Adipocyte (in vitro differentiated cells): ENCODE measurements at regions not wholly inside any gene's neighbourhood (a gene's known extent, or its start where the extent isn't known, plus 50 kb on each side); places are given as distances from the start of the nearest gene placed in this dataset.
"Not testable (repeated sequence)": the region's sequence is repeated elsewhere in the genome, so short reads cannot be mapped to it uniquely, and the experiment has no call there.

ENCODE experiments used
- DNase-seq: peaks from one replicate; pipeline ENCODE4 v3.0.0-alpha.2; 2015; ENCODE audit warnings: low read depth
- H3K27me3 ChIP-seq: replicated peaks from 2 replicates; pipeline ENCODE4 v1.7.0; 2013; ENCODE audit warnings: mild to moderate bottlenecking, low read length, moderate library complexity; ENCODE audit not compliant: control insufficient read depth, insufficient read depth
- H3K36me3 ChIP-seq: 2 replicates; pipeline ENCODE4 v1.7.0; 2013; ENCODE audit warnings: low read length, mild to moderate bottlenecking, moderate library complexity; ENCODE audit not compliant: control insufficient read depth, insufficient read depth, severe bottlenecking
- H3K4me1 ChIP-seq: 2 replicates; pipeline ENCODE4 v1.7.0; 2013; ENCODE audit warnings: mild to moderate bottlenecking, low read length, moderate library complexity; ENCODE audit not compliant: control insufficient read depth, insufficient read depth
- H3K4me3 ChIP-seq: 2 replicates; pipeline ENCODE4 v1.7.0; 2013; ENCODE audit warnings: mild to moderate bottlenecking, low read length, moderate library complexity
- H3K9ac ChIP-seq: 2 replicates; pipeline ENCODE4 v1.7.0; 2013; ENCODE audit warnings: mild to moderate bottlenecking, low read length, moderate library complexity
- H3K9me3 ChIP-seq: 2 replicates; pipeline ENCODE4 v1.7.0; 2013; ENCODE audit warnings: mild to moderate bottlenecking, low read length, moderate library complexity; ENCODE audit not compliant: control insufficient read depth

DNA sequence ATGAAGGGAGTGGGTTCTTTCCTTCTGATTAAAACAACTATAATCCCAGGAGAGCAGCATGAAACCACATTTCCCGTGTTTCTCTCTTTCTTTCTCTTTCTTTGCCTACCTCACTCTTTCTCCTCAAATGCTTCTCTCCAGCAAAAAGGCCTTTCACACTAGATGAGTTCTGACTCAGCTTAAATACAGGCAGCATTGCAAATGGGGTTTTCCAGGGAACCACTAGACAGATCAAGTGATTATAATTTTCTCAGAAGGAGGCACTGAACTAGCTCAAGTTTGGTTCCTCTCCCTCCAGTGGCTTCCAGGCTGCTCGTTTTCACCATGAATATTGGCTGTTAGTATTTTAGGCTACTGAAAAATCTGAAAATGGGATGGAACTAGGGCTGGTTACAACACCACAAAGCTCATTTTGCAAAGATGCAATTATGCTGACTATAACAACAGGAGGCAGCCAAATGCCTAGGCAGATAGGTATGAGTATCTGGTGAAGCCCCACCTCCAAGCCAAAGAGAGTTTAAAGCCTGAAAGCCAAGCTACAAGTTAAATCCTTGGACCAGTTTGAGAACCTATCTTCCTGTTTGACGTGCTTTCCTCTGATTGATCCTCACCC lies 260.0 kb downstream of the MMUT start:
- Histone ChIP-seq H3K9ac (no peak overlapping the region), H3K27me3 (no peaks in the 10 kb centered on the region), H3K4me3 (no peak overlapping the region), H3K9me3 (peaks cover 3% of the 10 kb centered on the region), H3K36me3 (no peaks in the 10 kb centered on the region), H3K4me1 (no peaks in the 10 kb centered on the region)
- peak; percentile 34 for DNase-seq

DNA sequence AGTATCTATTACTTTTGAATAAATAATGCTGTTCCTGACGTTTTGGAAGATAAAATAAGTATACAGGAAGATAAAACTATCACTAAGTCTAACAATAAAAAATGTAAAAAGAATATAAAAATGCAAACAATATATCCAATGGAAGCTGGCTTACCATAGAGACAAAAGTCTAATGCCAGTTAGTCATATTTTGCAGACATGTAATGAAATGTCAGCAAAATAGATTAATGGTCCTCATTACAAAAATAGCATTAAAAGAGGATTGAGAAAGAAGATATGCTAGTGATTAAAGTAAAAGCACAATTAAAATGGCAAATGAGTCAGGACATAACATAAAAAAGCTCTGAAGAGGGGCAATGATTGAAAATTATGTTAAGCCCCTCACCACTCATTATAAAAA lies 265.0 kb downstream of the MMUT start:
- Histone ChIP-seq H3K9ac (no peak overlapping the region), H3K4me1 (no peaks in the 10 kb centered on the region), H3K27me3 (no peaks in the 10 kb centered on the region), H3K4me3 (no peak overlapping the region), H3K36me3 (no peaks in the 10 kb centered on the region), H3K9me3 (no peaks in the 10 kb centered on the region)
- DNase-seq: no peak

DNA sequence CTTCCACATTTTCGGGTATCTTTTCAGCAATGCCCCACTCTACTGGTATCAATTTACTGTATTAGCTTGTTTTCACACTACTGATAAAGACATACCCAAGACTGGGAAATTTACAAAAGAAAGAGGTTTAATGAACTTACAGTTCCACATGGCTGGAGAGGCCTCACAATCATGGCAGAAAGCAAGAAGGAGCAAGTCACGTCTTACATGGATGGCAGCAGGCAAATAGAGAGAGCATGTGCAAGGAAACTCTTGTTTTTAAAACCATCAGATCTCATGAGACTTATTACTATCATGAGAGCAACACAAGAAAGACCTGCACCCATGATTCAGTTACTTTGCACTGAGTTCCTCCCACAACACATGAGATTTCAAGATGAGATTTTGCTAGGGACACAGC lies 300.7 kb downstream of the MMUT start:
- not testable (repeated sequence) for H3K4me3 ChIP-seq, H3K9me3 ChIP-seq, H3K9ac ChIP-seq, DNase-seq, H3K27me3 ChIP-seq, H3K36me3 ChIP-seq, H3K4me1 ChIP-seq

DNA sequence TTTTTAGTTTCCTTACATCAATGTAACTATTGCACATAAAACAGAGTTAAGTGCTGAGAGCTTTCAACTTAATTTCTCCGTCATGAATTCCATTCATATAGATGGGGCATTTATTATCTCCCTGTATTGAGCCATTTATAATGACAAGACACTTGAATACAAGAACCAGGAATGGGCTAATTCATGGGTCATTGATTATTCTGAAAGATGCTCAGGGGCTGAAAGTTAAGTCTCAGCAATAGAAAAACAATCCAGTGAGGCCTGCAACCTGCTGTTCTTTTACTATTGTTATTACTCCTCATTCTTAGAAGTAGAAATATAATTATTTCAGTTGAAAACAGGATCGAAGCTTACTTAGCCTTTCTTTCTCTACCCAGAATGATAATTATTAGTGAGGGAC lies 307.7 kb downstream of the MMUT start:
- Histone ChIP-seq H3K4me1 (no peaks in the 10 kb centered on the region), H3K9ac (no peak overlapping the region), H3K27me3 (no peaks in the 10 kb centered on the region), H3K36me3 (no peaks in the 10 kb centered on the region), H3K9me3 (no peaks in the 10 kb centered on the region), H3K4me3 (no peak overlapping the region)
- DNase-seq: no peak

DNA sequence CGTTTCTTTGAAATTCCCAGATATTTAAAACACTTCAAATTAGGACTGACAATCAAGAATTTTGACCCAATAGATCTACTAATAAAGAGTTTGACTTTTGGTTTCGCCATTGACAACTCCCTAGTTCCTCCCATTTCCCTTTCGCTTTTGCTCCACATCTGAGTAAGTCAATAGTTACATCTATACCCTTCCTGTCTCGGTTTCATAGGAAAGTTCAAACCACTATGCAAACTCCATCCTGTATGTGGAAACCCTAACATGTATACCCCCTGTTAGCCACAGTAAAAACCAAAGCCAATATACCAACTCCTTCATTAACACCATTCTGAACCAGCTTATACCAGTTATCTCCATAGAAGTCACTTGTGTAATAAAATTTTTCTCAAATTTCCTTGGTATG lies 311.1 kb downstream of the MMUT start:
- H3K27me3 ChIP-seq: no peaks in the 10 kb centered on the region
- H3K9ac ChIP-seq: no peak overlapping the region
- H3K36me3 ChIP-seq: no peaks in the 10 kb centered on the region

DNA sequence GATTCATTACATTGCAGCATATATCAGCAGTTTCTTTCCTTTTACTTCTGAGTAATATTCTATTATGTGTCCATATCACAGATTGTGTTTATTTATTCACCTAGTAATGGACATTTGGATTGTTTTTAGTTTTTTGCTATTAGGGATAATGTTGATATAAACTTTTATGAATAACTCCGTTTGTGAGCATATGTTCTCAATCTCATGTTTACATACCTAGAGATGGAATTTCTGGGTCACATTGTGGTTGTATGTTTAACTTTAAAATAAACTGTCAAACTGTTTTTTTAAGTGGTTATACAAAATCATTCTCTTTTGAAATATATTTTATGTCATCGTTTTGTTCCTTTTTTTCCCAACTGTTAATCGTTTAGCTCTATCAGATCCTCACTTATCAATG lies 311.6 kb downstream of the MMUT start:
- Histone ChIP-seq H3K9ac (no peak overlapping the region), H3K9me3 (peaks cover 4% of the 10 kb centered on the region), H3K4me1 (no peaks in the 10 kb centered on the region), H3K36me3 (no peaks in the 10 kb centered on the region), H3K4me3 (no peak overlapping the region), H3K27me3 (no peaks in the 10 kb centered on the region)
- DNase-seq: peak; percentile 74

More for the DNA sequence above, 311.1 kb downstream of the MMUT start:
- Histone ChIP-seq H3K4me3 (no peak overlapping the region), H3K4me1 (no peaks in the 10 kb centered on the region), H3K9me3 (peaks cover 4% of the 10 kb centered on the region)
- DNase-seq: peak; percentile 13

DNA sequence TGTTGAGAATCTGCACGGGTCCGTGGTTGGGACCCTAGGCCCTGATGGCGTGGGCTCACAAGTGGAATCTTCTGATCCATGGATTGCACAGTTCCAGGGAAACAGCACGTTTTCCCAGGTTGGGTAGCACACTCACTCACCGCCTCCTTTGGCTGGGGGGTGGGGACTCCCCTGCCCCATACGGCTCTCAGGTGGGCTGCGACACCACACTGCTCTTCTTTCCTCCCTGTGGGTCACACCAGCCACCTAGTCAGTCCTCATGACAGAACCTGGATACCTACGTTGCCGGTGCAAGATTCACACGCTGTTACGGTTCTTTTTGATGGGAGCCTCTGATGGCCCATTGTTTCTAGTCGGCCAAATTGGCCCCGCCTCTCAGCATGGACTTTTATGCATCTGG lies 312.0 kb downstream of the MMUT start:
- H3K4me1 ChIP-seq: no peaks in the 10 kb centered on the region
- no peak for DNase-seq
- H3K36me3 ChIP-seq: no peaks in the 10 kb centered on the region
- peaks cover 4% of the 10 kb centered on the region for H3K9me3 ChIP-seq
- no peaks in the 10 kb centered on the region for H3K27me3 ChIP-seq
- H3K9ac ChIP-seq: no peak overlapping the region
- no peak overlapping the region for H3K4me3 ChIP-seq

DNA sequence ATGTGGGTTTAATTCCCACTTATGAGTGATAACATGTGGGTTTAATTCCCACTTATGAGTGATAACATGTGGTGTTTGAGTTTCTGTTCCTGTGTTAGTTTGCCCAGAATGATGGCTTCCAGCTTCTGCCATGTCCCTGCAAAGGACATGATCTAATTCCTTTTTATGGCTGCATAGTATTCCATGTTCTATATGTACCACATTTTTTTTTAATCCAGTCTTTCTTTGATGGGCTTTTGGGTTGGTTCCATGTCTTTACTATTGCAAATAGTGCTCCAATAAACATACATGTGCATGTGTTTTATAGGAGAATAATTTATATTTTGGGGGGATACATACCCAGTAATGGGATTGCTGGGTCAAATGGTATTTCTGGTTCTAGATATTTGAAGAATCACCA lies 317.8 kb downstream of the MMUT start:
- no peak for DNase-seq

DNA sequence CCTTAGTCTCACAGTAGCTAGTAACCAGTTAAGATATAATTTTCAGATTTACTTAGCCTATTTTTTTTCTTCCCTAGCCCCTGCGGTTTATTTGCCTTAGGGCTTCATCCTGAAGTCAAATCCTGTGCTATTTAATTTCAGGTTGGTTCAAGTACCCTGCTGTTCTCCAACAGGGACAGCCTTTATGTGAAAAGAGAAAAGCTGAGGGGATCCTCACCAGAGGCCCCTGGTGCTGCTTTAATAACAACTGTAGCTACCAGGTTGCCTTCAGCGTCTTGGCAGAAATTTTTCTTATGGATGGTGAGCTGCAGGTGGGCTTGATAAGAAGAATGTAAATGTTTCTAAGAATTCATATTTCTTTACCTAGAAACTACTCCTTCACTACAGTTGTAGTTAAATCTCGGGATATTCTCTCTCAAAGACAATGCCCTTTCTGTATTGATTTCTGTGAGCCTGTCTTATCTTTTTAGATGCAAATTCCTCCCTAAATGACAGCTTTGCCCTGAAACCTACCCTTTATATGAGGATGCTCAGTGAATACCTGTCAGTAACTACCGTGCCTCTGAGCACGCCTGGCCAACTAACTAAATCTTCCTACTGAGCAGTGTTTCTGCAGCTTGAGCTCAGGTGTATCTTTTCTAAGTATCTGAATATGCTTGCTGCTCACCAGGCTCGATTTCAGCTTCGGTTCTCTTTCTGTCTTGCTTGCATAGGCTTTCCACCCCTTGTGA lies 320.5 kb downstream of the MMUT start:
- Histone ChIP-seq H3K4me3 (no peak overlapping the region), H3K27me3 (no peaks in the 10 kb centered on the region), H3K9ac (no peak overlapping the region), H3K4me1 (no peaks in the 10 kb centered on the region), H3K9me3 (no peaks in the 10 kb centered on the region), H3K36me3 (no peaks in the 10 kb centered on the region)
- DNase-seq: no peak

More for the DNA sequence above, 317.8 kb downstream of the MMUT start:
- Histone ChIP-seq H3K9me3 (peaks cover 4% of the 10 kb centered on the region), H3K27me3 (no peaks in the 10 kb centered on the region), H3K4me1 (no peaks in the 10 kb centered on the region), H3K9ac (no peak overlapping the region), H3K4me3 (no peak overlapping the region), H3K36me3 (no peaks in the 10 kb centered on the region)

DNA sequence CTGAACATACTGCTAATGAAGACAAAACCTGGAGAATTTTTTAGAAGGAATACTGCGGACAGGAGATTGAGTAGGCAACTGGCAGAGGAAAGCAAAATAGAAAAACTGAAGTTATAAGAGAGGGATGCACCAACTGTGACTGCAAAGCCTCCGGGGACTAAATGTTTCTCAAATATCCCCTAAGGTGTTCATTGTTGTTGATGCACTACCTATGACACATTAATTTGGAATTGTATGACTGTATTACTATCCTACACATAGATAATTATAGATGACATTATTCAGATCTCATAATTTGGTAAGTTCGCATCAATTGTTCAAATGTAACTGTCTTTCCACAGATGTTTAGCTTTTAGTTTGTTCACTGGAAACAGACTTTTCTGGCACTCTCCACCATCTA lies 341.1 kb downstream of the MMUT start:
- DNase-seq: no peak
- Histone ChIP-seq H3K27me3 (no peaks in the 10 kb centered on the region), H3K4me1 (no peaks in the 10 kb centered on the region), H3K36me3 (no peaks in the 10 kb centered on the region), H3K9ac (no peak overlapping the region), H3K4me3 (no peak overlapping the region), H3K9me3 (no peaks in the 10 kb centered on the region)

DNA sequence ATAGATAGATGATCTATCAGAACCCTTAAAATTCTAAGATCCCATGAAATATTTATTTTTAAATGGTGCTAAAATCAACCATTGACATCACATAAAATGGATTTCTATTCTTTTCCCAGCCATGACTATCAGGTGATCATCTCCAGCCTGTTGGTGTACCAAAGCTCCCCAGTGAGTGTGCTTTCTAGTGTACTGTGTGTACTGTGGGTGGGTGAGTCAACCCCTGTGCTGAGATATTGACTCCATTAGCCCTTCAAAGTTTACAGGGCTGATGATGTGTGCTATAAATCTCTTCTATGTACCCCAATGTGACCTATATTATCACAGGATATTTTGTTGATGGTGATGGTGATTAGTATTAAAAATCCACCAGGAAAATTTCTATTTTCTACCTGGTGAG lies 344.6 kb downstream of the MMUT start:
- no peaks in the 10 kb centered on the region for H3K36me3 ChIP-seq

DNA sequence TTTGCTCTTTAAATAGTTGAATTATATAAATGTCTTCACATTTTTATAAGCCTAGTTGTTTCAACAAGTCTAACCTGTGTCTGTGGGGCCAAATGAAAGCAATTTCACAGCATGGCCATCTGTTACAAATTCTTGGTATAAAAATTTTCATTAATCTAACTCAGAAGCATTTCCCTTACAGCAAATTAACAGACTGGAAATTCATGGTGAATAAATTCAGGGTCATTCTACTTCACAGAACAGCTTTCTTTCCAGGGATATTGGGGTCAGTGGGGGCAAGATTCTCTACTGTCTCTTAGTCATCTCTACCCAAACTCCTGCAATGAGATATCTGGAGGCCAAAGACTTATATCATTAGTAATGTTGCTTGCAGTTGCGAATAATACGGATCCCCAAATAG lies 352.1 kb downstream of the MMUT start:
- H3K27me3 ChIP-seq: no peaks in the 10 kb centered on the region
- DNase-seq: no peak
- no peak overlapping the region for H3K9ac ChIP-seq
- no peaks in the 10 kb centered on the region for H3K9me3 ChIP-seq
- no peak overlapping the region for H3K4me3 ChIP-seq
- H3K4me1 ChIP-seq: no peaks in the 10 kb centered on the region
- no peaks in the 10 kb centered on the region for H3K36me3 ChIP-seq

More for the DNA sequence above, 344.6 kb downstream of the MMUT start:
- Histone ChIP-seq H3K4me1 (no peaks in the 10 kb centered on the region), H3K9me3 (no peaks in the 10 kb centered on the region), H3K9ac (no peak overlapping the region), H3K27me3 (no peaks in the 10 kb centered on the region), H3K4me3 (no peak overlapping the region)
- no peak for DNase-seq
